ENCODE measurements at regions not wholly inside any gene's neighbourhood (a gene's known extent, or its start where the extent isn't known, plus 50 kb on each side); places are given as distances from the start of the nearest gene placed in this dataset.

DNA sequence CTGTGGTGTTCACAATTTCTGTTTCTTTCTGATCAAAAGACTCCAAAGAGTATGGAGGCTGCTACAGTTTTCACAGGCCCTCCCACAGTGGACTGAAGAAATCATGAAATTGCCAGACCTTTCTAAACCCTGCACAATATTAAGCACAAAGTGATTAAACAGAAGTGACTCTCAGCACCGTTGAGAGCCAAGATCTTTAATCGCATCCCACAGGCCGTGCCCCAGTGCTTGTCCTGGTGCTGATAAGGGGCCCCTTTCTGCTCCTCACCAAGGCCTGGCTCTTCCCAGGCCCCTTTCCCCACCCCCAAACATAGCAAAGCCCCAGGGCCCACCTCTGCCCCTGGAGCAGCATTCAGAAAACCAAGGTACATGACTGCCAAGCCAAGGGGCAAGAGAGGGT is 57.4 kb upstream of the BMAL1 start (continued):
- TF ChIP-seq ZFP91 (CRISPR knock-in tag; IDR thresholded peaks at IDR 0.05) (no peak), TSHZ1 (CRISPR knock-in tag; IDR thresholded peaks at IDR 0.05) (no peak), BDP1 (IDR thresholded peaks at IDR 0.05; ENCODE audit: insufficient read depth, insufficient read length) (no peak), E2F6 (IDR thresholded peaks at IDR 0.05; ENCODE audit: borderline replicate concordance in 1 of 2, extremely low read depth in 1 of 2, insufficient read depth in 1 of 2, insufficient read length in 1 of 2, low read depth in 1 of 2, low read length in 1 of 2, poor library complexity in 1 of 2, severe bottlenecking in 1 of 2) (no peak), RBBP5 (IDR thresholded peaks at IDR 0.05; ENCODE audit: borderline replicate concordance, insufficient read depth, low read length, poor library complexity, severe bottlenecking) (no peak), HOMEZ (CRISPR knock-in tag; IDR thresholded peaks at IDR 0.05) (no peak), RFX5 (IDR thresholded peaks at IDR 0.05; ENCODE audit: low read depth, low read length) (no peak)
